Kidney (tissue), 13 donors: ENCODE measurements at regions not wholly inside any gene's neighbourhood (a gene's known extent, or its start where the extent isn't known, plus 50 kb on each side); places are given as distances from the start of the nearest gene placed in this dataset.
"Not testable (repeated sequence)": the region's sequence is repeated elsewhere in the genome, so short reads cannot be mapped to it uniquely, and the experiment has no call there.

ENCODE experiments used
- DNase-seq, 5 donors: peaks; one replicate each; pipeline ENCODE4 v3.0.0-alpha.2; 2013 to 2020
- FAIRE-seq: peaks from 2 replicates; lab custom pipeline; 2012; peaks lifted over from hg19 to GRCh38; lab: Jason Lieb, UNC
- H3K27ac ChIP-seq, 2 donors: one replicate each; pipeline ENCODE4 v1.7.0; 2013; ENCODE audit warnings: low read depth in 2 of 2, low read length in 2 of 2, inconsistent platforms in 1 of 2
- H3K27me3 ChIP-seq: one replicate; pipeline ENCODE4 v1.7.1; 2013; ENCODE audit warnings: low read length, inconsistent platforms; ENCODE audit not compliant: control insufficient read depth, insufficient read depth
- H3K36me3 ChIP-seq, 3 donors: one replicate each; pipeline versions ENCODE4 v1.7.0 to v1.7.1; 2013; ENCODE audit warnings: low read length in 3 of 3, control low read depth in 1 of 3, inconsistent platforms in 1 of 3; ENCODE audit not compliant: insufficient read depth in 3 of 3, control insufficient read depth in 2 of 3
- H3K4me1 ChIP-seq, 3 donors: one replicate each; pipeline versions ENCODE4 v1.7.0 to v1.7.1; 2013; ENCODE audit warnings: low read length in 3 of 3, inconsistent platforms in 1 of 3, low read depth in 1 of 3; ENCODE audit not compliant: control insufficient read depth in 2 of 3, insufficient read depth in 2 of 3
- H3K4me3 ChIP-seq, 3 donors: one replicate each; pipeline versions ENCODE4 v1.7.0 to v1.8.1; 2013; ENCODE audit warnings: low read length in 3 of 3, control low read depth in 1 of 3, inconsistent platforms in 1 of 3
- H3K9ac ChIP-seq, 3 donors: one replicate each; pipeline versions ENCODE4 v1.7.0 to v1.7.1; 2013; ENCODE audit warnings: low read length in 3 of 3, control low read depth in 1 of 3, inconsistent platforms in 1 of 3
- H3K9me3 ChIP-seq, 3 donors: one replicate each; pipeline versions ENCODE4 v1.7.0 to v1.7.1; 2013; ENCODE audit warnings: low read length in 3 of 3, control low read depth in 1 of 3, inconsistent platforms in 1 of 3; ENCODE audit not compliant: control insufficient read depth in 2 of 3, insufficient read depth in 1 of 3
- CTCF ChIP-seq: IDR thresholded peaks from 3 replicates; pipeline ENCODE4 v1.5.1; 2012; ENCODE audit warnings: mild to moderate bottlenecking, moderate library complexity, borderline replicate concordance; ENCODE audit not compliant: insufficient read depth; ENCODE audit errors: extremely low read depth
- intact Hi-C: fragments of 100-400 bp; cut with DNase I; formaldehyde crosslinking; loops from one replicate; pipeline ENCODE4 v1.11.1; 2022
- donor health status: control.
- donor health status: control.
- donor health status: control.
- donor health status: control.
- donor health status: control.
- donor health status: DM: yes; HTN: yes; CAD: no.
- donor health status: Normal renal cell carcinoma (clear cell type).

DNA sequence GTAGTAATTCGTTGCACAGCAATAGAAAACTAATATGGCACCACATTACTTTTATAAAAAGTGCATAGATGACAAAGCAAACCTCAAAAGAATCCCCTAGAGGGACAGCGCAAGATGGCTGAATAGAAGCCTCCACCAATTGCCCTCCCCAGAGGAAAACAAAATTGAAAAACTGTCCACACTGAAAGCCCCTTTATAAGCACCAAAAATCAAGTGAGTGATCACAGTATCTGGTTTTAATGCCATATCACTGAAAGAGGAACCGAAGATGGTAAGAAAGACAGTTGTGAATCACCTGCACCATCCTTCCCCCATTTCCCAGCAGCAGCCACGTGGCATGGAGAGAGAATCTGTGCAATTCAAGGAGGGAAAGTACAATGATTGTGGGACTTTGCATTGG lies 522.2 kb downstream of the GLUD2 start:
- no peak for TF ChIP-seq CTCF
- no peak overlapping the region for H3K9ac ChIP-seq
- H3K4me1 ChIP-seq = no peaks in the 10 kb centered on the region
- no peak overlapping the region for H3K4me3 ChIP-seq
- H3K27me3 ChIP-seq = no peaks in the 10 kb centered on the region
- FAIRE-seq = no peak
- no peaks in the 10 kb centered on the region for H3K9me3 ChIP-seq
- H3K36me3 ChIP-seq = no peaks in the 10 kb centered on the region
- no peak overlapping the region for H3K27ac ChIP-seq
- DNase-seq = no peak
- intact Hi-C loops = no loop called here

DNA sequence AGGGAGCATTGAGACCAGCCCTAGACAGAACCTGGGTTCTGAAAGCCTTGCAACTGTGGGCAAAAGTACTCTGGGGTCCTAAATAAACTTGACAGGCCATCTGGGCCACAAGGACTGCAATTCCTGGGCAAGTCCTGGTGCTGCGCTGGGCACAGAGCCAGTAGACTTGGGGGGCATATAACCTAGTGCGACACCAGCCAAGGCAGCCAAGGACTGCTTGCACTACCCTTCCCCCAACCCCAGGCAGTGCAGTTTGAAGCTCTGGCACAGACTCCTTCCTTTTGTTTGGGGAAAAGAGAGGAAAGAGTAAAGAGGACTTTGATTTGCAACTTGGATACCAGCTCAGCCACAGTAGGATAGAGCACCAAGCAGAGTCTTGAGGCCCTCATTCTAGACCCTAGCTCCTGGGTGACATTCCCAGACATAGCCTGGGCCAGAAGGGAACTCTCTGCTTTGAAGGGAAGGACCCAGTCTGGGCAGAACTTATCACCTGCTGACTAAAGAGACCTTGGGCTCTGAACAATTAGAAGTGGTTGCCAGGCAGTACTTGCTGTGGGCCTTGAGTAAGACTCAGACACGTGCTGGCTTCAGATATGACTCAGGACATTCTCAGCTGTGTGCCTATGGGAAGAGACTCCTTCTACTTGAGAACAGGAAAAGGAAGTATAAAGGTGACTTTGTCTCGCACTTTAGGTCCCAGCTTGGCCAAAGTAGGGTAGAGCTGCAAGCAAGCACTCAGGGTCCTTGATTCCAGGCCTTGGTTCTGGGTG lies 522.8 kb downstream of the GLUD2 start:
- no peak overlapping the region for H3K27ac ChIP-seq
- H3K36me3 ChIP-seq = no peaks in the 10 kb centered on the region
- no peak for FAIRE-seq
- no peaks in the 10 kb centered on the region for H3K27me3 ChIP-seq
- TF ChIP-seq CTCF = no peak
- H3K4me3 ChIP-seq = no peak overlapping the region
- DNase-seq = no peak
- H3K4me1 ChIP-seq = no peaks in the 10 kb centered on the region
- no peaks in the 10 kb centered on the region for H3K9me3 ChIP-seq
- H3K9ac ChIP-seq = no peak overlapping the region
- intact Hi-C loops = no loop called here

GRCh38 chrX:121571333-121571732 lies 523.9 kb downstream of the GLUD2 start:
- intact Hi-C loops = no loop called here
- TF ChIP-seq CTCF = no peak
- H3K9ac ChIP-seq = no peak overlapping the region
- no peaks in the 10 kb centered on the region for H3K36me3 ChIP-seq
- no peak overlapping the region for H3K27ac ChIP-seq
- H3K9me3 ChIP-seq = no peaks in the 10 kb centered on the region
- FAIRE-seq (no peak), DNase-seq (no peak)
- H3K4me3 ChIP-seq = no peak overlapping the region
- no peaks in the 10 kb centered on the region for H3K4me1 ChIP-seq
- H3K27me3 ChIP-seq = no peaks in the 10 kb centered on the region

DNA sequence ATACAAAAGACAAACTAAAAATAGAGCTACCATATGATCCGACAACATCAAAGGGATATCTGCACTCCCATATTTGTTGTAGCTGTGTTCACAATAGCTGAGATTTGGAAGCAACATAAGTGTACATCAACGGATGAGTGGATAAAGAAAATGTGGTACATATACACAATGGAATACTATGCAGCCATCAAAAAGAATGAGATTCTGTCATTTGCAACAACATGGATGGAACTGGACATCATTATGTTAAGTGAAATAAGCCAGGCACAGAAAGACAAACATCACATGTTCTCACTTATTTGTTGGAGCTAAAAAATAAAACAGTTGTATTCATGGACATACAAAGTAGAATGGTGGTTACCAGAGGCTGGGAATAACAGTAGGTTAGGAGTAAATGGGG lies 527.0 kb downstream of the GLUD2 start:
- H3K4me3 ChIP-seq, H3K27me3 ChIP-seq, intact Hi-C loops, DNase-seq, H3K9me3 ChIP-seq, H3K4me1 ChIP-seq, H3K27ac ChIP-seq, H3K9ac ChIP-seq, FAIRE-seq, H3K36me3 ChIP-seq: not testable (repeated sequence)
